GM18517 (cell line): ENCODE measurements at regions not wholly inside any gene's neighbourhood (a gene's known extent, or its start where the extent isn't known, plus 50 kb on each side); places are given as distances from the start of the nearest gene placed in this dataset.
A peak's percentile ranks its signal among the peaks of the same experiment; 100 is the strongest.
"Not testable (repeated sequence)": the region's sequence is repeated elsewhere in the genome, so short reads cannot be mapped to it uniquely, and the experiment has no call there.

Source experiments
- ATAC-seq: cut with Tn5 transposase; IDR thresholded peaks from one replicate; pipeline ENCODE4 v1.9.1; 2021; ENCODE audit warnings: mild to moderate bottlenecking, moderate library complexity; ENCODE audit not compliant: unreplicated experiment

DNA sequence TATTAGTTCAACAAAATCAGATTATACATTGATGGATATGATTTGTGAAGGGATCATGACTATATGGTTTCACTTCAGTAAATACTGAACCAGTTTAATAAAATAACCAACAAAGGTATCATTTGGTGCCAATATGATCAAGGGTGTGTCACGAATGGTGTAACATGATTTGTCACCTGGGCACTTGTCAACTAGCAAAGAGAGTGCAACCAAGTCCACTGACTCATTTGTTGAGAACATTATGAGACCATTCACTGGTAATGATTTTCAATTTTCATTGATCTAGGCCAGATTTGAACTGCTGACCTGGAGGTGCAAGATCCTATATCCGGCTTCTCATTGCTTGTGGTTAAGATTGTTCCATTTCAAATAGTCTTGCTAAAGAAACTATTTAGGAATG, 1037.9 kb downstream of the ROBO2 start:
- ATAC-seq: no peak

DNA sequence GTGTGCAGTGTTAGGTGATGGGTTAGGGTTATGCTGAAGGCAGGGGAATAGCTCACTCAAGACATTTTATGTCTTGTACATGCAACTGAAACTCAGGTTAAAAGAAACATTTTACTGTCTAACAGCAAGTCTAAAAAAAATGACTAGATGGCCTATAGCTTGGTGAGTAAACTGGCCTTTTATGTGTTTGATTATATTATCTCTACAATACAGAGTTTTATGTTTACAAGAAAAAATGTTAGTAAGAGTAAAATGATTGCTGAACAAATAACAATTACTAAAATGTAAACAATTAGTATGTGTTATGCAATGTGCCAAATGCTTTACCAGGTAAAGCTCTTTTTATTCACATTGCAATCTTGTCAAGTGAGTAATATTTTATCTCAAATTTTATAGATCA, 1039.6 kb downstream of the ROBO2 start:
- ATAC-seq: no peak

DNA sequence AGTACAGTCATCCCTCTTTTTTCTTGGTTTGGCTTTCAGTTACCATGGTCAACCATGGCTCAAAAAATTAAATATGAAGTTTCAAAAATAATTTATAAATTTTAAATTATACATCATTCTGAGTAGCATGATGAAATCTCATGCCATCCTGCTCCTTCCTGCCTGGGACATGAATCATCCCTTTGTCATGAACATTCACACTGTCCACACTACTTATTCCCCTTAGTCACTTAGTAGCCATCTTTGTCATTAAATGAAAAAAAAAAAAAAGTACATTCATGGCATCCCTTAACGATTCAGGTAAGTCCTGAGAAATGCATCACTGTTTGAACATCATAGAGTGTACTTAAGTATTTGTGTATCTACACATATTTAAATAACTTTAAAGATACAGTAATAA, 1046.3 kb downstream of the ROBO2 start:
- ATAC-seq: no peak

DNA sequence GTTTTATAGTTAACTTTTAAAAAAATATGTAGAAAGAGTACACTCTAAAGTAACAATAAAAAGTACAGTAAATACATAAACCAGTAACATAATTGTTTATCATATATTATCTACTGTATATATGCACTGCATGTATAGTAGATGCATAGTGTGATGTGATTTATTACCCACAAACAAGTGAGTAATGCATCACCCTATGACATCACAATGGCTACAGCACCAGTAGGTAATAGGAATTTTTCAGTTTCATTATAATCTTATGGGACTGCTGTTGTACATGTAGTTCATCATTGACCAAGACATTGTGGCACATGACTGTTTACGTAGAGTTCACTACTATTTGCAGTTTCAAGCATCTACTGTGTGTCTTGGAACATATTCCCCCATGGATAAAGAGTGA, 1047.2 kb downstream of the ROBO2 start:
- ATAC-seq: no peak

DNA sequence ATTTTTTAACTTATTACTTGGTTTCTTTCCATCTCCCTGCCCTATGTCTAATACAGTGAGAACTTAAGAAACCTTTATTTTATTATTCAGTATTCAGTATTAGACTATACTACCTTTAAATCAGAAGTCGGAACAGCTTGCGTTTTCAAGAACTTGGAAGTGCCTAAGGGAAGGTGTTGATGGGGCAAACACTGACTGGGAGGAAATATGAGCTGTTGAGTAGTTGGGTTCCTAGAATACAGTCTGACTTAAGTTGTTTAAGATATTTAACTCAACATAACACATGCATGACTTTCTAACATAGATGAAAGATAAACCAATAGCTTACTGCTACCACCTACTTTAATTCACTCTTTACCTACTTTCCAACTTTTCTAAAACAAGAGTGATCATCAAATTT, 1048.1 kb downstream of the ROBO2 start:
- ATAC-seq: no peak

DNA sequence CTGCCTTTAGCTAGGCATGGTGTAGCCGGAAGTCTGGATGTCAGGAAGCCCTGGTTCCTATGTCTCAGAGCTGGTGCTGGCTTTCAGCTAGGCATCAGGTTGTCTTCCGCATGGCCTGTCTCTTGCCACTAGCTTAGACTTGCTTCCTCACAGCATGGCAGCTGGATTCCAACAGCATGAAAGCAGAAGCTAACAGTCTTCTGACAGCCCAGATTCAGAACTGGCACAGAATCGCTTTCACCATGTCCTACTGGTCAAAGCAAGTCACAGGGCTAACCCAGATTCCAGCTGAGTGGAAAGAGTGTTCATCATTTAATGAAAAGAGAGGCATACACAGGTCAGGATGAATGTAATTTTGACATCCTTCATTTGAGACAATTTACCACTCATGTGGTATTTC, 1050.5 kb downstream of the ROBO2 start:
- ATAC-seq: no peak

DNA sequence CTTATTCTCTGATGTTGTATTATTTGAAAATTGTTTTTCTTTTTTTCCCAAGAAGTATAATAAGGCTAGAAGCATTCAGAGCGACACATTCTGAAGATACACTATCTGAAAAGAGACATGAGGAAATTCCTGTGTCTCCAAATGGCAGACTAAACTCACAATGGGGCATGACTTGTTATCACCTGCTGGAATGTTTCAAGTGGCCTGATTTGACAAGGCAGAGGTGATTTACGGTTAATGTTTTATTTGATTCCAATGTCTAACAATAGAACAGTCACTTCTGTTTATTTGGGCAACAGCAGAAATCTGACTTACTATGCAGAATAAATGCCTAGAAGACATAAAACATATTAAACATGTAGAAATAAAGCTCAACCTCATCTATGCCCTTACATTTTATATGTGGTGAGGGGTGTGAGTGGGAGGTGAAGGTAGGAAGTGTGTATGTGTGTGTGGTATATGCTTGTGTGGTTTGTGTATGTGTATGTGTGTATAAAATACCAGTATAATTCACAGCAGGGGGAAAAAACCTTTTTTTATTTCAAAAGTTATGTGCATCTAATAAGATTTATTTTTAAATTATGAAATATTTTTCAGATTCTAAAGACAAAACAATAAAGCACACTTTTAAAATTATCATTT, 1051.7 kb downstream of the ROBO2 start:
- no peak for ATAC-seq

DNA sequence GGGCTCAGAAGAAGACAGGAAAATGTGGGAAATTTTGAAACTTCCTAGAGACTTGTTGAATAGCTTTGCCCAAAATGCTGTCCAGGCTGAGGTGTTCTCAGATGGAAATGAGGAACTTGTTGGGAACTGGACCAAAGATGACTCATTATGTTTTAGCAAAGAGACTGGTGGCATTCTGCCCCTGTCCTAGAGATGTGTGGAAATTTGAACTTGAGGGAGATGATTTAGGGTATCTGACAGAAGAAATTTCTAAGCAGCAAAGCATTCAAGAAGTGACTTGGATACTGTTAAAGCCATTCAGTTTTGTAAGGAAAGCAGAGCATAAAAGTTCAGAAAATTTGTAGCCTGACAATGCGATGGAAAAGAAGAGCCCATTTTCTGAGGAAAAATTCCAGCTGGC, 1052.7 kb downstream of the ROBO2 start:
- ATAC-seq: not testable (repeated sequence)

DNA sequence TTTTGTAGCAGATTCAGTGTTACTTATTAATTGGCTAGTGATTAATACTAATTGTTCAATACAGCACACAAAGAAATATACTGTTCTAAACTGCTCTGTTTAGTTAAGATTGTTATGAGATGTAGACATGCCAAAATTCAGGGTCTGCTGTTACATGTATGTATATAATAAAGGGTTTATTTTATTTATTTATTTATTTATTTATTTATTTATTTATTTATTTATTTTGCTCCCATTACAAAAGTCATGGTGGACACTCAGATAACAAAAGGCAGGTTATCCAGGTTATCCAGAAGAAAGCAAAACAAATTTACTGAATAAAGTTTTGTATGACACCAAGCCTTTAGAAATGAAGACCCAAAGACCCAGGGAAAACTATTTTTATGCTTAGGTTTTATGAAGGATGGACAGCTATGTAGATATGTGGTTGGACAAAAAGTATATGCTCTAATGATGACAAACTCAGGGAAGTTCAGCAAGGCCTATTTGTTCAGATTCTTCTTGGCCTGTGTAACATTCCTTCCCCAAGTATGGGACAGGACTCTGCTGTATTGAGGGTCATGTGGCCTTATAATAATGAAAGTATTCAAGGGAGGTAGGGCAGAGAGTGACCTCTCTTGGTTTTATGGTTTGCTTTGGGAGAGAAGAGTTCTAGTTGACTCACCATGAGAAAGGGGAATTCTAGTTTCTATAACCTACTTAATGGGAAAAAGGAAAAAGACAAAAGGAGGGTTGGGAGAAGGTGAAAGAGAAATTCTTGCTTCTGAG, 1056.8 kb downstream of the ROBO2 start:
- no peak for ATAC-seq

DNA sequence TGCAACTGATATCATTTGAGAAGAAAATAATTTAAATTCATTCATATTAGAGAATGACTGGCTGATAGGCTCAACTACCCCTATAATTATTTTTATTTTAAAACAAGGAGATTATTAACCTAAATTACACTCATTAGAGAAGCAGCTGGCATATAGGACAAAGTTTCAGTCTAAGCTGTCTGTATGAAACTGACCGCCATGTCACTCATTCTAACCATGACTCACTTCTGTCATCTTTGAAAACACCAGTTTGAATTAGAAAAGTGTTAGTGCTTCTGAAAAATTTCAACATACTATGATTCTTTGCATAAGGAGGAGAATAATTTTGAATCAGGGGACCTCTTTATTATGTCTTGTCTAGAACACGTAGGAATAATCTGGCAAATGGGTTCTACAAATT, 1058.5 kb downstream of the ROBO2 start:
- ATAC-seq: no peak

DNA sequence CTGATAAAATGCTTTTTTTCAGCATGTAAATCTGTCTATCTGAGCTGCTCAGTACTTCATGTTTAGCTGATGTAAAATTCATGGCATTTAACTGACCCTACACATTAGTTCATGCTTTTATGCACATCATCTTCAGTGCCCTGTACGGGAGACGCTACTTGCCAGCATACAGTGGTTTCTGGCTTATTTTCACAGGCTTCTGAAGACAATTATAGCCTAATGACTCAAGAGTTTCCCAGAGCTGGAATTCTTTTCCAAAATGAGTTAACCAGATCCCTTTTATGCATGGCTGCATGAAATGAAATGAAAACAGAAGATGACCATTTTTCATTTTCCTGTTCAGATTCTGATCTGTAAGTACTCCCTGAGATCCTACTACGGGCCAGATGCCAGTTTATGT, 1061.5 kb downstream of the ROBO2 start:
- ATAC-seq: no peak

DNA sequence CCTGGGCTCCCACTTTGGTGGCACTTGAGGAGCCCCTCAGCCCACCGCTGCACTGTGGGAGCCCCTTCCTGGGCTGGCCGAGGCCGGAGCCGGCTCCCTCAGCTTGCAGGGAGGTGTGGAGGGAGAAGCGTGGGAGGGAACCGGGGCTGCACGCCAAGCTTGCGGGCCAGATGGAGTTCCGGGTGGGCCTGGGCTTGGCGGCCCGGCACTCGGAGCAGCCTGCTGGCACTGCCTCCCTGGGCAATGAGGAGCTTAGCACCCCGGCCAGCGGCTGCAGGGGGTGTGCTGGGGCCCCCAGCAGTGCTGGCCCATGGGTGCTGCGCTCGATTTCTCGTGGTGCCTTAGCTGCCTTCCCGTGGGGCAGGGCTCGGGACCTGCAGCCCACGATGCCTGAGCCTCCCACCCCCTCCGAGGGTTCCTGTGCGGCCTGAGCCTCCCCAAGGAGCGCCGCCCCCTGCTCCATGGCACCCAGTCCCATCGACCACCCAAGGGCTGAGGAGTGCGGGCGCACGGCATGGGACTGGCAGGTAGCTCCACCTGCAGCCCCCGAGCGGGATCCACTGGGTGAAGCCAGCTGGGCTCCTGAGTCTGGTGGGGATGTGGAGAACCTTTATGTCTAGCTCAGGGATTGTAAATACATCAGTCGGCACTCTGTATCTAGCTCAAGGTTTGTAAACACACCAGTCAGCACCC, 1068.5 kb downstream of the ROBO2 start:
- ATAC-seq: not testable (repeated sequence)

DNA sequence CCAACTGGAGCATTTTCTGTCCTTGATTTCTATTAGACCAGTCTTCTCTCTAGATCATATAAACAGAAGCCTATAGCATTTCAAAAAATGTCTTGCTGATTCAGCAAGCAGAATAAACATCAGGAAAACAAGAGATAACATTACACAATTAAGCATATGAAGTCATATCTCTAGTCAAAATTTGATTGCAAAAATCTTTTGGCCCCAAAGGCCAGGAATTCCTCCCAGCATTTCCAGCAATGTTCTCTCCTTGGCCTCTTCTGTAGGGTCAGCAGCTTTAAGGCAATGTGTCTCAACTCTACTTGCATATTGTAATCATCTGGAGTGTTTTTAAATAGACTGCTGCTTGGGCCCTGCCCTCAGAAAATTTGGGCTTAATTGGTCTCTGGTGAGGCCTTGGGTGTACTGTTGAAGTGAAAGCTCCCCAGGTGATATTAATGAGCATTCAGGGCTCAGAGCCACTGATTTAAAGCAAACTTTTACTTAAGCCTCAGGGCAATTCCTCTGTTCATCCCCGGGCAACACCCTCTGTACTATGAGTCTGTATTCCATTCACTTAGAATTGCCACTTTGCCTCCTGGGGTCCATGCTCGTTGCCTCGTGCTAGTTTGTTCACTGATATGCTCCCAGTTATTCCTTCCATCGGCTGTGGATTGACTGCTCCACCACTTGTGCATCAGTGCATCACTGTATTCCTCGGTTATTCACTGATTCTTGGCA, 1072.6 kb downstream of the ROBO2 start:
- ATAC-seq: no peak

DNA sequence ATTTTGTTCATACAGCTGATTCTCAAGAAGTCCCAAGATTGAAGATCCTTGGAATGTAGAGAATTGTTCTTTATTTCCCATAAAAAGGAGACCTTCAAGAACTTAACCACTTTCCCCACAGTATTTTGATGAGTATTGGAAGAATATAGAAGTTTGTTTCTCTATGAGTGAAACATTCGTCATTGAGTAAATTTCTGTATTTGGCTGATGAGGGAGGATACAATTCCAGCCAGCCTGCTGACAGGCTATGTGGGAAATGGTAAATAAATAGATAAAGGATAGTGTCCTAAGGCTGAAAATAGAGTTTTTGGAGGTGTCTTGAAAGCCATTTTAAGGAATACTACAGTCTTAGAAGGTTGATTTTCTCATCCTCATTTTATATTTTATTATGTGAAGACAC, 1076.1 kb downstream of the ROBO2 start:
- ATAC-seq: no peak

DNA sequence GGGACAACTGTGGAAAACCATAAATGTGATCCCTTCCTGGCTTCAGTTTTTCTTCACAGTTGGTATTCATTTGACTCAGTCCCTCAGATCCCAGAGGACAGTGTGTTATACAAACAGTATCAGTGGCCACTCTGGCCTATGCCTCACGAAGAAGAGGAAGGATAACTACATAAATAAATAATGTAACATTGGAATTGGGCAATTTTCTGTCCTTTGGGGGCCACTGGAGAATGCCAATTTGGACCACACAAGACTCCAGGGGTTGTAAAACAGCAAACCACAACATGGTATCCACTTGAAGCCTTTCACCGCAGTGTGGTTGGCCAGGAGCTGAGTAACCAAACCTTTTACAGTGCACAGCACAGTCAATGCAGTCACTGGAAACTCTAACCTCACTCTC, 1077.0 kb downstream of the ROBO2 start:
- no peak for ATAC-seq

DNA sequence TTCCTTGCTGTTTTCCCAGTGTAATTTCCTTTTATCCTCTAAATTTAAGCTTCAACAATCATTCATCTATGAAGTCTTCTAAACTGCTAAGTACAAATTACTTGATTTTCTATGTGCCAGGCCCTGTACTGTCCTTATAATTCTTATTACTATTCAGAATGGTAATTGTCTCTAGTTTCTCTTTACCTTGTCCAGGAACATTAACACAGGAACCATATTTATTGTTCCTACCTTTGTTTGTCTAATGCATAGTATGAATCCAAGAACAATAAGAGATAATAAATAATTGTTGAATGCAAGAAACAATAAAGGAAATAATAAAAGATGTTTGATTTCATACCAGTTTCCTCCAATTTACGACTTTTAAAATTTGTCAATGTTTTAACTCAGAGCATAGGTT, 1083.2 kb downstream of the ROBO2 start:
- no peak for ATAC-seq

DNA sequence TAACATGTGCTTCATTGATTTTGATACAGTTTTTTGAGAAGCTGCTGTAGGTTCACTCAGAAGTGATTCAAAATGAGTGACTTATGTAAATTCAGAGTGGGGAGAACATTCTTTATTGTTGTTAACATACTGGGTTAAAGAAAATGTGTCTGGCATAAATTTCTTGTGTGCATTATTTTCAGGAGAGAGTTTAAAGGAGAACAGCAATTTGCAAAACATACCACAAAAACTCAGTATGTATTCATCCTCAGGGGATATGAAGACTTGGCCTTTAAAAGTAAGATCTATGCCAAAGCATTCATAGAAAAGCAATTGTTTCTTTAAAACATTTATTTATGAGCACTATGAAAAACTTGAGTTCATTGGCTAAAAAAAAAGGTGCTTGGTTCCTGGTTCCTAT, 1089.8 kb downstream of the ROBO2 start:
- no peak for ATAC-seq

DNA sequence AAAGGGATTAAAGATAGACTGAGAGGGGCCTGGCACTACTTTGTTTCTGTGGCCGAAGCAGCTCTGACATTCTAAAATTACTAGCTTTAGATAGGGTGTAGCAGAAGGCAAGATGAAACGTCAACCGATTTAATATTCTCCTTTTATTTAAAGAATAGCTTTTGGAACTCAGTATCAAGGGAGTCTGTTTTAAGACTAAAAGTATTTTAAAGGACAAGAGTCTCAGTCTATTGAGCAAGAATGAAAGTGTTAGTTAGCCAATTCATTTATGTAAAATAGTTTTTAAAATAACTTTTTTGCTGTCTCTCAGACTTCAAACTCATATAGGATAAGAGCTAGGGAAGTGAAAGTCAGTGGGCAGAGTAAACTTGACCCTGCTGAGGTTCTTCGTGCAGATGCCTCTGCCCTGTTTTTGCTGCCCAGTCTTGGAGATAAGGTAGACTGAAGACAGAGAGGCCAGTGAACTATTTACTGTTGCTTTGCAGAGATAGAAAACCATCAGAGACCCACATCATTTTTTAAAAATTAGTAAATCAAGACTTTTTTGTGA, 1090.9 kb downstream of the ROBO2 start:
- peak; percentile 53 for ATAC-seq

DNA sequence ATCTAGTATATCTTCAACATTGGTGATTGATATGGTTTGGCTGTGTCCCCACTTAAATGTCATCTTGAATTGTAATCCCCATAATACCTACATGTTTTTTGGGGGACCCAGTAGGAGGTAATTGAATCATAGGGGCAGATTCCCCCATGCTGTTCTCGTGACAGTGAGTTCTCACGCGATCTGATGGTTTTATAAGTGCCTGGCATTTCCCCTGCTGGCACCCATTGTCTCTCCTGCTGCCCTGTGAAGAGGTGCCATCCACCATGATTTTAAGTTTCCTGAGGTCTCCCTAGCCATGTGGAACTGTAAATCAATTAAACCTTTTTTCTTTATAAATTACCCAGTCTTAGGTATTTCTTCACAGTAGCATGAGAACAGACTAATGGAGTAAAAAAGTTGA, 1094.6 kb downstream of the ROBO2 start:
- no peak for ATAC-seq

DNA sequence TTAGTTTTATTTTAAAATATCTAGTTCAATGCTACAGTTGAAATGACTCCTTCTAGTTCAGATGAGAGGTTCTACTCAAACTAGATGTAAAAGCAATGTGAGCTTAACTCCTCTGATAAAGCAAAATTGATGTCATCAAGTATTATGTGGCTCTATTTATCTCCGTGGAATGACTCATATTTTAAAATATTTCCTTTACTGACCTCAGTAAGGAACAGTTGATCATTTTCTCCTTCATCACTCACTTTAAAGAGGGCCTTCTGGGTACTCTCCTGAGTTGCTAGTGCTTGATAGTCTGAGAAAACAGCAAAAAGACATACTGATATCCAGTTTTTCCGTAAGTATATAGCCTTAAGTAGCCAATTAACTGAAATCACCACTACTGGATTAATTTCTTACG, 1099.3 kb downstream of the ROBO2 start:
- no peak for ATAC-seq

DNA sequence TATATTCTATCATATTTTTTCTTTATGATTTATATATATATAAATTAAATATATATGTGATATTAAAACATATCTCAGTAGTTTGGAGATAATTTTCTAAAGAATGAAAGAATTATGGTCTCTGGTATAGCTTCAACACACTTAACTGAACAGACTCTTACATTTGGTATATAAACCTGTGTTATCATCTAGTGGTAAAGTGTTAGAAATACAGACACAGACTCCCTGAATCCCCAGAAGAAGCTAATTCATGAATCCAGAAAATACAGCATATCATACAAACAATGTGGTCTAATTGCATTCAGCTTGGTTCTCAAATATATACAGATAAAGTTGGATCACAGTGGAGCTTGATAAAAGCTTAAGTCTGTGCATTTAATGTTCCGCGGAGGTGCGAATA, 1100.4 kb downstream of the ROBO2 start:
- ATAC-seq: no peak
